NCI-H2081 (cell line): ENCODE measurements at regions not wholly inside any gene's neighbourhood (a gene's known extent, or its start where the extent isn't known, plus 50 kb on each side); places are given as distances from the start of the nearest gene placed in this dataset.

ENCODE experiments used
- DNase-seq, 2 experiments: peaks; one replicate each; lab custom pipeline; 2025; lab: John Stamatoyannopoulos, UW

DNA sequence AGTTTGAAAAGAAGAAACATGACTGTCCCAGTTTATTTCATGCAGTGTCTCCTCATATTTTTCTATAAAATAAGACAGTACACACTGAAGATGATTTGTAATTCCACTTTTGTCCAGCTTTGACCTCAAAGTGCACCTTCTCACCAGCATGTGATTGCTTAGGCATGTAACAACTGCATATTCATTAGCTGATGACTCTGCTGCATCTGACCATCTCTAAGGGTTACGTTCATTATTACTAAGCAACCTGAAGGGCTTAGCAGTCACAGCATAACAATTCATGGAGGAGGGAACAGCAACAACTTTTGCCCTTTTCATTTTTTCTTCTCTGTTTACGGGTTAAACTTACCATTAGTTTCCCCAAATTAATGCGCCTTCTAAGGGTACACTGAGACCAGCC, 330.6 kb upstream of the PIK3C3 start:
- no peak for DNase-seq

GRCh38 chr18:41621177-41621576, 333.9 kb upstream of the PIK3C3 start:
- no peak for DNase-seq

GRCh38 chr18:41618147-41618546, 336.9 kb upstream of the PIK3C3 start:
- DNase-seq: peak; percentile 21 to 38

GRCh38 chr18:41617647-41618046, 337.4 kb upstream of the PIK3C3 start:
- DNase-seq: no peak

DNA sequence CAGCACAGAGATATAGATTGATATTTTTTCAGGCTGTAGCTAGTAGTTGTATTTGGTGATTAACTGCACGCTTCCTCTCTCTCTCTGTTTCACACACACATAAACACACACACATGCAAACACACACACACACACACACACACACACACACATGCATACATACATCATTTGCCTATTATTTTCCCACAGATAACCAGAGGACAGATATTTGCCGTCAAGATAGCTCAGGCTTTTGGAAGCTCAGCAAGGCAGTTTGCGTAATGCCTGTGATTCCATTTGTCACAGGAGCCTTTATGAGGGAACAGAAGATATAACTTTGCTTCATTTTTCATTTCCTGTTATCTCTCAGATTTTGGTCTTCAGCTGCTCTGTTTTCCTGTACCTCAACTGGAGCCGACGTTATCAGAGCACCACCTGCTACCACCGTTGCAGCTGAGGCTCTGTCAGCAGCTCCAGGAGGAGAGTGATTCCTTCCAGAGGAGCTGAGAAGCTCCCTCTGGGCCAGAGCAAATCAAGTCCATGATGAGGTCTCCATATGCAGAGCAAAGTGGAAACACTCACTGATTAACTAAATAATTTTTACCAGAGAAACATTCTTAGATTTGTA, 341.9 kb upstream of the PIK3C3 start:
- DNase-seq: no peak

GRCh38 chr18:41604964-41605363, 350.1 kb upstream of the PIK3C3 start:
- no peak for DNase-seq

GRCh38 chr18:41602034-41602433, 353.0 kb upstream of the PIK3C3 start:
- no peak for DNase-seq

DNA sequence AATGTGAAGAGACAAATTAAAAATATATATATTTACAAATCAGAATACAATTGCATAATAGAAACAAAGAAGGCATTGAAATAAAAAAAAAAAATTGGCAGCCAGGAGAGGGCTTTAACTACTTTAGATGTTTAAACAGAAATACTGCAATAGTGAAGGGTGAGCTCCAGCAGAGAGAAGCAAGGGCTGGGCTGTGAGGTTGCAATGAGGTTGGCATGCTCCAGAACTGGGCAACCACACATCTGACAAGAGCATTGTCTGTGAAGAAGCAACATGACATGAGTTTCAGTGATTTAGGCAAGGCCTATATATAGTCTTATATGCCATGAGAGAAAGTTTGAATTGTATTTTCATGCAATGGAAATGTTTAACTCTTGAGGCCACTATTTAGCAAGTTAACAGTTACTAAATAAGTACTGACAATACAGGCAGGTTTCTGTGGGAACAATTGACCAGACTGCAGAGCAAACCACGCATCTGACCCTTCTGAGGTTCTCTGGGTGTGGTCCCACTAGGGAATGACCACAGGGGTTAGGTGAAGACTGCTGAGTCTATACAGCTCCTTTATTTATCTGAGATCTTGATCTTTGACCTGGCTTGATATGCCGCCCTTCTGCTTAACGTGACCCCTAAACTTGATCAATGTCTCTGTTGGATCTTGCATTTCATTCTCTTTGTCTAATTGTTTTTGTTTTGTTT, 354.2 kb upstream of the PIK3C3 start:
- no peak for DNase-seq

- DNase-seq: no peak
Measured at GRCh38 chr18:41599466-41599865, 355.6 kb upstream of the PIK3C3 start.

GRCh38 chr18:41594582-41594981, 360.5 kb upstream of the PIK3C3 start:
- peak in 1 of 2 experiments; percentile 7 for DNase-seq

DNA sequence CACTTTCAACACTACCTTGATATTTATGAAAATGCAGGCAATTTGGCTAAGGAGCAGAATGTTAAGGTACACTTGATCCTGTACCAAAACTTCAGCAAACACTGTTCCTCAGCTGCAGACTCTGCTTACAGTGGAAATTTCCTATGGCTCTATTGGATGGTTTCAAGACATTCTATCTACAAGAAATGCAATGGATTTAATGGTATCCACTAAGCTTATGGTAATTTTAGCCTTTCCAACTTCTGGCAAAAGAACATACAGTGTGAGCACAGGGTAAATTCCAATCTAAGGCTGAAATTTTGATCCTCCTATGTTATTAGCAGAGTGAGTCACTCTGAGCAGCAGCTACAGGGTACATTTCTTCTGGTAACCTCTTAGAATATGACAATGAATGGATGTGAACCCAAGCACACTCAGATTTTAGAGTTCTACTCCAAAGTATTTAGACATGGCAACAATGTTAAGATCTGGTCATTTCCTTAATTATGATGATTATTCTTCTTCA, 361.8 kb upstream of the PIK3C3 start:
- DNase-seq: no peak

GRCh38 chr18:41587976-41588375, 367.1 kb upstream of the PIK3C3 start:
- no peak for DNase-seq

GRCh38 chr18:41585512-41585911, 369.5 kb upstream of the PIK3C3 start:
- no peak for DNase-seq

DNA sequence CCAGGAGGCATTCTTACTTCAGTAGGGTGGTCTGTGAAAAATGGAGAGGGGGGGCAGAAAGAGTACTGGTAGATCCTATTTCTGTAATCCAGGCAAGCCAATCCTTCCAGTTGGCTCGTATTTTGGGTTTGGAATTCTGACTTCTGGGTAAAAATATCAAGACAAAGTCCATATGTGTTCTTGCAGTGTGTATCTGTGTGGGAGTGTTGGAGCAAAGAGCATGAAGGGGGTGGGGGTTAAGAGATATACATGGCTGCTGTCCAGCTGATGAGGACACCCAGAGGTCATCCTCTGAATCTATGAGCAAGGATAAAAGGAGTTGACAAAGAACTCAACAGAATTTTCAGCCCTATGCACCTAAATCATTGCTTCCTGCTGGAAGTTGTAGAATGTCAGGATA, 375.8 kb upstream of the PIK3C3 start:
- no peak for DNase-seq

DNA sequence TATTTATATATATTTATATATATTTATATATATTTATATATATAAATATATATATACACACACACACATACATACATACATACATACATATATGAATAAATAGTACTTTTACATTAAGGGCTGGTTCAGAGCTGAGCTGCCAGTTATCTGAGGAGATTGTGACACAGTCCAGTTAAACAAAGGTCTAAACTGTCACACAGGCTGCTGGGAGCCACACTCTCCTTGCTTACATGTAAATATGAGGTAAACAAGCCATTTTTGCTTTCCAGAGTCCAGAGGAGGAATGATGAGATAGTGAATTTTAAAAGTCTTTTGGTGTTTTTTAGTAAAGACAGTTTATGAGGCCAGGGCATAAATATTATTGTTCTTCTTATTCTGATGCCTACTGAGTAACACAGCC, 377.5 kb upstream of the PIK3C3 start:
- DNase-seq: no peak

- DNase-seq: no peak
Measured at GRCh38 chr18:41576643-41577042, 378.4 kb upstream of the PIK3C3 start.

DNA sequence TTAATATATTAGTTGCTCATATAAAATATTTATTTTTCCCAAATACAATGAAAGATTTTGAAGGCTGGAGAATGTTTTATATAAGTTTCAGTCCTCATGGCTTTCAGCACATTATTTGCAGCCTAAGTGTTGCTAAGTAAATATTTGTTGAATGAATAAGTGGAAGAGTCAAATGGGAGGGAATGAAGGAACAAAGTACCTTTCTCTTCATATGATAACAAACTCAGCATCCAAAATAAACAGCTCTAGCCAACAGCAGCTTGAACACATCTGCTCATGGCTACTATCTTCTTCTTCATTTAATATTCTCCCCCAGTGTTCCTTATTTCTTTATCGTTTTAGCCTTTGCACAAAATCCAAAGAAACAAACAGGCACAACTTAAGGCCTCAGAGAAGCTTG, 385.2 kb upstream of the PIK3C3 start:
- no peak for DNase-seq

DNA sequence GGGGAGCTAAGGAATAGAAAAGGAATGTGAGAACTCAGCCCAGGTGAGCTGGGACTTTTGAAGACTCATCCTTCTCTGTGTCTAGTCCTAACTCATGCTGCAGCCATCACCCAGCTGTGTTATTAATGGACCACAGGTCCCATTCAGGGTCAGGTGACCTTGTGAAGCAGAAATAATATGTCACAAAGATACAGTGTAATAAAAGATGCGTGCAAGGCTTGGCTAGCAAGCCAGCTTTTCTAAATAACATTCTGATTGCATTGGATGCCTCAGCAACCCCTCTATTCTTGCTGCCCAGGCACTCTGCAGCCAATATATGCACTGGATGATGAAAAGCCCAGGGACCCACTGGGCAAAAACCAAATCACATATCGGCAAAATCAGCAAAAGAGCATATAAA, 393.1 kb upstream of the PIK3C3 start:
- DNase-seq: no peak

DNA sequence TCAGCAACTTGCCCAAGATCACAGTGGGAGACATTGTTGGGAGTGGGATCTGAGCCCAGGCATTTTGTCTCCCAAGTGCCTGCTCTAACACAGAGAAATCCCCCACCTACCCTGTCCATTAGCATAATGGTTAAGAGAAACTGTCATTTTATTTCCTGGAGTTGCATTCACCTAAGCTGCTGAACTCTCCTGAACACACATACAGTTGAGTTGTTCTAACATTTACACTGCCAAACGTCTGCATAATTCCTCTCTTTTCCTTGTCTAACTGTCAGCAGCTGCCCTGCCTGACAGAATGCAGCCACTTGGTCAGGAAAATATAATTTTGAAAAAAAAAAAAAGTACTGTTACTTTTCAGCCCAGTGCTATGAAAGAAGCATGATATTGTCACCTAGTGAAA, 396.3 kb upstream of the PIK3C3 start:
- no peak for DNase-seq

- no peak for DNase-seq
Measured at GRCh38 chr18:41553716-41554115, 401.3 kb upstream of the PIK3C3 start.

GRCh38 chr18:41548521-41549260, 406.3 kb upstream of the PIK3C3 start:
- DNase-seq: no peak

- DNase-seq: no peak
Measured at GRCh38 chr18:41545091-41545888, 409.7 kb upstream of the PIK3C3 start.
